ENCODE measurements at regions not wholly inside any gene's neighbourhood (a gene's known extent, or its start where the extent isn't known, plus 50 kb on each side); places are given as distances from the start of the nearest gene placed in this dataset.

GRCh38 chr4:136183513-136183912, 1348.8 kb downstream of the PCDH18 start:
- 0 out of 2 replicates have a peak, but pooled peaks have one; percentile 22 for TF ChIP-seq CTCF (IDR thresholded peaks at IDR 0.05; ENCODE audit: low read length)
- no peak for TF ChIP-seq EZH2 (IDR thresholded peaks at IDR 0.05; ENCODE audit: borderline replicate concordance, low read length)

Data from OCI-LY1 (cell line).